ENCODE measurements at regions not wholly inside any gene's neighbourhood (a gene's known extent, or its start where the extent isn't known, plus 50 kb on each side); places are given as distances from the start of the nearest gene placed in this dataset.

DNA sequence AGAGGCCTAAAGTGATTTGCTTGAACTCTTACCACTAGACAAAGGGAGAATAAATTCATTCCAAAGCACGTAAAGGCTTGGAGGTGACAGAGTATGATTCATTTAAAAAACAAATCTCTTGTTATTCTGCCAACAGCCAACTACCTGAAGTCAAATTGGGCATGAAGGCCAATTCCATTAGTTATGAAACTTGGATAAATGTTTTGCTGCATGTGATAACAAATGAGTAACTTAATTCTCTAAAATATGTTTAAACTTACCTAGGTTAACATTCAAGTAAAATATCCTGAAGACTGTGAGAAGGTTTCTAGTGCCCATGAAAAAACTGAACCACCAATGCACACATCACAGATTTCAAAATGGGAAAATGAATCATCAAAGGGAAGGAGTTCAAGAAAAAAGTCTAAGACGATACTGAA is 120.1 kb upstream of the TSLP start:
- Histone ChIP-seq H3K4me3 (ENCODE audit: low read length) (no peak overlapping the region), H3K27me3 (ENCODE audit: control insufficient read depth, insufficient read depth, low read length) (no peaks in the 10 kb centered on the region), H3K27ac (ENCODE audit: low read length) (no peak overlapping the region), H3K9me3 (ENCODE audit: control insufficient read depth, insufficient read depth, low read length) (peaks cover 3% of the 10 kb centered on the region), H3K36me3 (ENCODE audit: control insufficient read depth, insufficient read depth, low read length) (no peaks in the 10 kb centered on the region), H3K4me1 (ENCODE audit: control insufficient read depth, insufficient read depth, low read length) (no peaks in the 10 kb centered on the region)
- WGBS (ENCODE audit: insufficient coverage), result no CpG with 5 or more reads among the region's 2 CpGs
- ATAC-seq (no peak), DNase-seq (no peak)
- no peak overlapping the region for H3K27ac Mint-ChIP-seq
- intact Hi-C loops (cut with micrococcal nuclease), result no loop called here
- H3K4me3 Mint-ChIP-seq, result no peak overlapping the region
- H3K36me3 Mint-ChIP-seq, result no peaks in the 10 kb centered on the region
- TF ChIP-seq, protein P1, sequence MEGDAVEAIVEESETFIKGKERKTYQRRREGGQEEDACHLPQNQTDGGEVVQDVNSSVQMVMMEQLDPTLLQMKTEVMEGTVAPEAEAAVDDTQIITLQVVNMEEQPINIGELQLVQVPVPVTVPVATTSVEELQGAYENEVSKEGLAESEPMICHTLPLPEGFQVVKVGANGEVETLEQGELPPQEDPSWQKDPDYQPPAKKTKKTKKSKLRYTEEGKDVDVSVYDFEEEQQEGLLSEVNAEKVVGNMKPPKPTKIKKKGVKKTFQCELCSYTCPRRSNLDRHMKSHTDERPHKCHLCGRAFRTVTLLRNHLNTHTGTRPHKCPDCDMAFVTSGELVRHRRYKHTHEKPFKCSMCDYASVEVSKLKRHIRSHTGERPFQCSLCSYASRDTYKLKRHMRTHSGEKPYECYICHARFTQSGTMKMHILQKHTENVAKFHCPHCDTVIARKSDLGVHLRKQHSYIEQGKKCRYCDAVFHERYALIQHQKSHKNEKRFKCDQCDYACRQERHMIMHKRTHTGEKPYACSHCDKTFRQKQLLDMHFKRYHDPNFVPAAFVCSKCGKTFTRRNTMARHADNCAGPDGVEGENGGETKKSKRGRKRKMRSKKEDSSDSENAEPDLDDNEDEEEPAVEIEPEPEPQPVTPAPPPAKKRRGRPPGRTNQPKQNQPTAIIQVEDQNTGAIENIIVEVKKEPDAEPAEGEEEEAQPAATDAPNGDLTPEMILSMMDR (IDR thresholded peaks at IDR 0.05), result no peak
- no peaks in the 10 kb centered on the region for H3K27me3 Mint-ChIP-seq (ENCODE audit: low read depth in 2 of 2)
- H3K4me1 Mint-ChIP-seq, result no peaks in the 10 kb centered on the region
- peaks cover 27 to 38% of the 10 kb centered on the region in 2 donors for H3K9me3 Mint-ChIP-seq

DNA sequence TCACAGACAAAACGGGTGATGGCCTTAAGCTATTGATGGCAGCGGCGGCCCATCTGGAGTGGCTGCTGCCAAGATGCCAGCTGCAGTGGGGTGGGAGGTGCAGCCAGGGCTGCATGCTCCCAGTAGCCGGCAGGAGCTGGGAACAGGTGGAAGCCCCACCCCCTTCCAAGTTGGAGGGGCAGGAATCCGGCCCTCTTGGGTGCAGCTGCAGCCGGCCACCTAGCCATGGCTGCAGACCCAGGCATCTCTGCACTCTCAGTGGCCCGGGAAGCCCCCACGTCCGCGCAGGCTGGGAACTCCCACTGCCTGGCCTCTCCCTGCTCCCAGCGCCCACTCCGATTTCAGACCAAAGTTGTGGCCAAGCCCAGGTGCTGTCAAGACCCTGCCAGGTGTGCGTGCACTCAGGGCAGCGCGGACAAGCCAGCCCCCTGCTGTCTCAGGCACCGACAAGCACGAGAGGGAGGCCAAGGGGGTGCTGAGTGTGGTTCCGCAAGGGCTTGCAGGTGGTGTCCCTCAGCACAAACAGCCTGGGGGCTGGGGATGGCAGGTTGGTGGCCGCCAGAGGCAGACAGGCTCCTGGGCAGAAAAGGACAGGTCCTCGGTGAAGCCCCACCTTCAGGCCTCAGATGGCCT is 115.1 kb upstream of the TSLP start:
- TF ChIP-seq, protein P1 (IDR thresholded peaks at IDR 0.05), result no peak
- H3K36me3 Mint-ChIP-seq, result no peaks in the 10 kb centered on the region
- ATAC-seq, result no peak
- no peak overlapping the region for H3K27ac ChIP-seq (ENCODE audit: low read length)
- H3K4me3 Mint-ChIP-seq, result no peak overlapping the region
- no peak for DNase-seq
- no peaks in the 10 kb centered on the region for H3K4me1 Mint-ChIP-seq
- no peaks in the 10 kb centered on the region for H3K4me1 ChIP-seq (ENCODE audit: control insufficient read depth, insufficient read depth, low read length)
- 61% methylated on average over 20 of the region's 20 CpGs for WGBS (ENCODE audit: insufficient coverage)
- no peak overlapping the region for H3K4me3 ChIP-seq (ENCODE audit: low read length)
- H3K27me3 ChIP-seq (ENCODE audit: control insufficient read depth, insufficient read depth, low read length), result no peaks in the 10 kb centered on the region
- no peak overlapping the region for H3K27ac Mint-ChIP-seq
- H3K36me3 ChIP-seq (ENCODE audit: control insufficient read depth, insufficient read depth, low read length), result no peaks in the 10 kb centered on the region
- H3K9me3 ChIP-seq (ENCODE audit: control insufficient read depth, insufficient read depth, low read length), result peaks cover 3% of the 10 kb centered on the region
- intact Hi-C loops (cut with micrococcal nuclease), result no loop called here
- peaks cover 17 to 28% of the 10 kb centered on the region in 2 donors for H3K9me3 Mint-ChIP-seq
- no peaks in the 10 kb centered on the region for H3K27me3 Mint-ChIP-seq (ENCODE audit: low read depth in 2 of 2)

DNA sequence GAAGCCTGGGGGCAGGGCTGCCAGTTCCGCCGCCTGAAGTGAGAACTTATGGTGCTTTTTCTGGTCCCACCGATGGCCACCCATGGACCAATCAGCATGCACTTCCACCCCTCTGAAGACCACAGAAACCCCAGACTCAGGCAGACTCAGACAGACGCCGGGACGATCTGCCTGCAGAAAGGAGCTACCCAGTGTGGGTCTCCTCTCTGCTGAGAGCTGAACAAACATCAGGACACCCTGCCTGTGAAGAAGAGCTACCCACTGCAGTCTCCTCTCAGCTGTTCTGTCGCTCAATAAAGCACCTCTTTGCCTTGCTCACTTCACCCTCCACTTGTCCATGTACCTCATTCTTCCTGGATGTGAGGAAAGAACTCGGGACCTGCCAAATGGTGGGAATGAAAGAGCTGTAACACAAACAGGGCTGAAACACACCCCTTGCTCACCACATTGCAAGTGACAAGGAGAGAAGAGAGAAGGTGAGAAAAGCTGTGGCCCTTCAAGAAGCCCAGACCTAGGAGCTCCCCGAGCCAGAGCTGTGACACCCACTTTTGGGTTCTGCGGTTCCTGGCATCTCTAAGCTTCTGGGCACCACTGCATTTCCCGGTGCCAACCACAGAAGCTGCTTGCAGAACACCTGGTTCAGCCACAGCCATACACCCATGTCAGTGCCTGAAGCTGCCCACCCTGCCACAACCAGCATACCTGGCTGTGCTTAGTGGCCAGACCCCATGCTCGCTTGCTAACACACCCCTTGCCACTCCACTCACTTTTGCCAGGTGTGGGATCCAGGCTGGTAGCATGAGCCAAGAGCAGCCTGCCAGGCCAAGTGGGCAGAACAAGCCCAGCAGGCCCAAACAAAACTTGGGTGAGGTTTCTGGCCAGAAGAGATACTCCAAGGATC is 114.3 kb upstream of the TSLP start:
- Histone ChIP-seq H3K36me3 (ENCODE audit: control insufficient read depth, insufficient read depth, low read length) (no peaks in the 10 kb centered on the region), H3K4me3 (ENCODE audit: low read length) (no peak overlapping the region), H3K27ac (ENCODE audit: low read length) (no peak overlapping the region), H3K27me3 (ENCODE audit: control insufficient read depth, insufficient read depth, low read length) (no peaks in the 10 kb centered on the region), H3K9me3 (ENCODE audit: control insufficient read depth, insufficient read depth, low read length) (peaks cover 3% of the 10 kb centered on the region), H3K4me1 (ENCODE audit: control insufficient read depth, insufficient read depth, low read length) (no peaks in the 10 kb centered on the region)
- intact Hi-C loops (cut with micrococcal nuclease), result no loop called here
- WGBS (ENCODE audit: insufficient coverage), result 75% methylated on average over 11 of the region's 12 CpGs
- ATAC-seq, result no peak
- Mint-ChIP-seq H3K36me3 (no peaks in the 10 kb centered on the region), H3K27me3 (ENCODE audit: low read depth in 2 of 2) (no peaks in the 10 kb centered on the region), H3K4me1 (no peaks in the 10 kb centered on the region), H3K4me3 (no peak overlapping the region), H3K27ac (no peak overlapping the region), H3K9me3 (peaks cover 15 to 27% of the 10 kb centered on the region in 2 donors)
- TF ChIP-seq, protein P1 (IDR thresholded peaks at IDR 0.05), result no peak
- DNase-seq, result no peak
